ENCODE measurements at regions not wholly inside any gene's neighbourhood (a gene's known extent, or its start where the extent isn't known, plus 50 kb on each side); places are given as distances from the start of the nearest gene placed in this dataset.

GRCh38 chr4:58144721-58145120 is 1034.5 kb upstream of the IGFBP7 start (continued):
- TF ChIP-seq EZH2 (IDR thresholded peaks at IDR 0.05; ENCODE audit: low read depth, unreplicated experiment) (no peak), ETS1 (IDR thresholded peaks at IDR 0.05) (no peak), ZNF114 (CRISPR knock-in tag; IDR thresholded peaks at IDR 0.05) (no peak), CTCF (conservative IDR thresholded peaks at IDR 0.05; ENCODE audit: low read depth in 2 of 2) (no peak), NANOG (IDR thresholded peaks at IDR 0.05; ENCODE audit: borderline replicate concordance) (no peak), CREB1 (CRISPR knock-in tag; IDR thresholded peaks at IDR 0.05; ENCODE audit: low read depth) (no peak), POLR2AphosphoS5 (IDR thresholded peaks at IDR 0.05; ENCODE audit: low read depth) (no peak), EZH2phosphoT487 (IDR thresholded peaks at IDR 0.05; ENCODE audit: unreplicated experiment) (no peak), REST (IDR thresholded peaks at IDR 0.05; ENCODE audit: unreplicated experiment) (no peak), JUNB (IDR thresholded peaks at IDR 0.05; ENCODE audit: unreplicated experiment) (no peak)

- Histone ChIP-seq H3K27me3 (ENCODE audit: insufficient read depth) (no peaks in the 10 kb centered on the region), H4K20me1 (replicated peaks; ENCODE audit: insufficient read depth) (no peaks in the 10 kb centered on the region), H3K27ac (ENCODE audit: low read depth) (no peak overlapping the region), H3F3A (replicated peaks; ENCODE audit: low read depth) (no peaks in the 10 kb centered on the region), H2AFZ (no peak overlapping the region), H3K9me2 (ENCODE audit: insufficient read depth) (no peaks in the 10 kb centered on the region), H3K4me3 (no peak overlapping the region), H3K4me2 (no peak overlapping the region), H3K4me1 (ENCODE audit: insufficient read depth) (no peaks in the 10 kb centered on the region), H3K79me2 (replicated peaks; ENCODE audit: insufficient read depth) (no peaks in the 10 kb centered on the region), H3K36me3 (ENCODE audit: insufficient read depth) (no peaks in the 10 kb centered on the region)
- H3K4me1 Mint-ChIP-seq: no peaks in the 10 kb centered on the region
- DNase-seq (ENCODE audit: low spot score) (no peak), ATAC-seq (no peak)
- no peak overlapping the region for H3K4me3 Mint-ChIP-seq
- H3K36me3 Mint-ChIP-seq (ENCODE audit: low read depth): no peaks in the 10 kb centered on the region
- H3K9me3 Mint-ChIP-seq: no peaks in the 10 kb centered on the region
- H3K27me3 Mint-ChIP-seq (ENCODE audit: insufficient read depth, low read depth, poor library complexity): peaks cover 2% of the 10 kb centered on the region
- no peak overlapping the region for H3K27ac Mint-ChIP-seq
- no peak for TF ChIP-seq EZH2 (IDR thresholded peaks at IDR 0.05; ENCODE audit: low read depth, unreplicated experiment)
- TF ChIP-seq NANOG (IDR thresholded peaks at IDR 0.05; ENCODE audit: borderline replicate concordance): no peak
- TF ChIP-seq JUNB (IDR thresholded peaks at IDR 0.05; ENCODE audit: unreplicated experiment): no peak
- no peak for TF ChIP-seq CTCF (conservative IDR thresholded peaks at IDR 0.05; ENCODE audit: low read depth in 2 of 2)
- no peak for TF ChIP-seq EZH2phosphoT487 (IDR thresholded peaks at IDR 0.05; ENCODE audit: unreplicated experiment)
- no peak for TF ChIP-seq ZNF114 (CRISPR knock-in tag; IDR thresholded peaks at IDR 0.05)
Observed at GRCh38 chr4:58138786-58139668, 1028.8 kb upstream of the IGFBP7 start.

Measured in GM23338 (cell line).